Vagina (tissue), 2 donors: ENCODE measurements at regions not wholly inside any gene's neighbourhood (a gene's known extent, or its start where the extent isn't known, plus 50 kb on each side); places are given as distances from the start of the nearest gene placed in this dataset.
"Not testable (repeated sequence)": the region's sequence is repeated elsewhere in the genome, so short reads cannot be mapped to it uniquely, and the experiment has no call there.

Source experiments
- CTCF ChIP-seq, 3 experiments: fragments of 450-650 bp in 2 of 3; fragments of 200-600 bp in 1 of 3; sonication (generic) in 1 of 3; IDR thresholded peaks; one replicate each; pipeline ENCODE4 v1.5.1; 2017 to 2019; ENCODE audit warnings: antibody characterized with exemption in 3 of 3, mild to moderate bottlenecking in 2 of 3, moderate library complexity in 2 of 3
- POLR2A ChIP-seq, 2 donors: fragments of 450-650 bp; IDR thresholded peaks; one replicate each; pipeline ENCODE4 v1.6.1; 2017; ENCODE audit warnings: antibody characterized with exemption in 2 of 2, mild to moderate bottlenecking in 2 of 2, moderate library complexity in 2 of 2

DNA sequence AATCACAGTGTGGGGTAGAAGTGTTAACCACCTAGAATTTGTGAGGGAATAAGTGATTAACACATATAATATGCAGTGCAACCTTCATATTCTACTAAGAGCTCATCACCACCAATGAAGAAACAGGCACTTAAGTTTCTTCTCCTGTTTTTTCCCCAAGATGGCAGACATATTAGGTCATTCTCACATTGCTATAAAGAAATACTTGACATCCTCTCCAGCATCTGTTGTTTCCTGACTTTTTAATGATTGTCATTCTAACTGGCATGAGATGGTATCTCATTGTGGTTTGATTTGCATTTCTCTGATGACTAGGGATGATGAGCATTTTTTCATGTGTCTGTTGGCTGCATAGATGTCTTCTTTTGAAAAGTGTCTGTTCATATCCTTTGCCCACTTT lies 301.5 kb upstream of the CLEC14A start:
- not testable (repeated sequence) for TF ChIP-seq POLR2A, CTCF (IDR thresholded peaks at IDR 0.05)
